HepG2 (cell line): ENCODE measurements at regions not wholly inside any gene's neighbourhood (a gene's known extent, or its start where the extent isn't known, plus 50 kb on each side); places are given as distances from the start of the nearest gene placed in this dataset.

ENCODE experiments used
- ATAC-seq: fragments of 200-7000 bp; cut with Tn5 transposase; 3 replicates; pipeline ENCODE4 v1.9.1; 2020; ENCODE audit warnings: mild to moderate bottlenecking, moderate library complexity
- BruUV-seq: library from RNA; stranded (reverse); fragments of 400-500 nt; replicated peaks from 2 replicates; lab custom pipeline; 2021; lab: Mats Ljungman, UMichigan
- CTCF ChIA-PET: fragments of 300-600 bp; formaldehyde crosslinking; extraction: SDS; loops from one replicate; lab custom pipeline; 2021; ENCODE audit warnings: low total read pairs, inconsistent platforms, low intra/inter-chr PET ratio; lab: Yijun Ruan, JAX
- POLR2A ChIA-PET: fragments of 350-600 bp; sonication (Branson Sonifier 250); formaldehyde crosslinking; loops from one replicate; lab custom pipeline; 2020; ENCODE audit warnings: antibody characterized with exemption, inconsistent platforms; lab: Yijun Ruan, JAX
- DNase-seq: peaks from one replicate; pipeline ENCODE4 v3.0.0-alpha.2; 2015; ENCODE audit warnings: low spot score
- FAIRE-seq: peaks from 3 replicates; lab custom pipeline; 2011; peaks lifted over from hg19 to GRCh38; lab: Jason Lieb, UNC
- H2AFZ ChIP-seq: one replicate; pipeline ENCODE4 v1.6.1; 2011; ENCODE audit warnings: low read length, inconsistent platforms
- H3K27ac ChIP-seq: fragments of 300-600 bp; 3 replicates; pipeline ENCODE4 v1.8.0; 2011; ENCODE audit warnings: mixed run types, mild to moderate bottlenecking, mixed read lengths, low read length, inconsistent platforms; ENCODE audit not compliant: insufficient read depth; ENCODE audit errors: extremely low read length
- H3K27me3 ChIP-seq, 2 experiments: fragments of 200-600 bp in 1 of 2; 2 replicates in 1 of 2; 3 replicates in 1 of 2; pipeline versions ENCODE4 v1.6.0 to v1.8.0; 2011; ENCODE audit warnings: low read length in 2 of 2, mild to moderate bottlenecking in 2 of 2, moderate library complexity in 2 of 2, inconsistent platforms in 1 of 2; ENCODE audit not compliant: insufficient read depth in 2 of 2, control insufficient read depth in 1 of 2
- H3K36me3 ChIP-seq, 2 experiments: fragments of 200-600 bp in 1 of 2; replicated peaks in 1 of 2; 2 replicates in 1 of 2; 3 replicates in 1 of 2; pipeline versions ENCODE4 v1.5.1 to v1.8.0; 2011; ENCODE audit warnings: low read length in 2 of 2, inconsistent platforms in 1 of 2; ENCODE audit not compliant: insufficient read depth in 2 of 2, control insufficient read depth in 1 of 2
- H3K4me1 ChIP-seq: 2 replicates; pipeline ENCODE4 v1.5.1; 2012; ENCODE audit warnings: low read length, inconsistent platforms; ENCODE audit not compliant: insufficient read depth
- H3K4me2 ChIP-seq: 2 replicates; pipeline ENCODE4 v1.6.0; 2011; ENCODE audit warnings: low read depth, low read length, inconsistent platforms
- H3K4me3 ChIP-seq, 3 experiments: fragments of 200-600 bp in 1 of 3; sonication (generic), shearing (Covaris generic) in 1 of 3; replicated peaks in 1 of 3; 2 replicates each; pipeline ENCODE4 v1.5.1; 2011 to 2016; ENCODE audit warnings: low read length in 3 of 3, inconsistent platforms in 2 of 3, low read depth in 2 of 3, mild to moderate bottlenecking in 2 of 3, control low read depth in 1 of 3, mixed read lengths in 1 of 3; ENCODE audit not compliant: insufficient read depth in 1 of 3
- H3K79me2 ChIP-seq: one replicate; pipeline ENCODE4 v1.6.1; 2011; ENCODE audit warnings: low read length, inconsistent platforms; ENCODE audit not compliant: insufficient read depth
- H3K9ac ChIP-seq: 2 replicates; pipeline ENCODE4 v1.6.0; 2011; ENCODE audit warnings: mild to moderate bottlenecking, low read depth, low read length, inconsistent platforms; ENCODE audit not compliant: insufficient read depth
- H3K9me3 ChIP-seq: 2 replicates; pipeline ENCODE4 v1.5.1; 2012; ENCODE audit warnings: mild to moderate bottlenecking, low read length
- H4K20me1 ChIP-seq: 2 replicates; pipeline ENCODE4 v1.6.0; 2011; ENCODE audit warnings: inconsistent platforms, mild to moderate bottlenecking, low read length, moderate library complexity; ENCODE audit not compliant: insufficient read depth
- ATF7-NPFF ChIP-seq: sonication (generic); formaldehyde crosslinking; IDR thresholded peaks from 2 replicates; pipeline ENCODE4 v1.8.1; 2023; ENCODE audit warnings: mild to moderate bottlenecking, low read depth, missing genetic modification reagents, moderate library complexity
- ETV6 ChIP-seq: sonication (generic); formaldehyde crosslinking; conservative IDR thresholded peaks from 2 replicates; pipeline ENCODE4 v1.4.0; 2020; ENCODE audit warnings: missing genetic modification reagents
- GZF1 ChIP-seq: sonication (generic); formaldehyde crosslinking; IDR thresholded peaks from 2 replicates; pipeline ENCODE4 v1.5.1; 2020; ENCODE audit warnings: mild to moderate bottlenecking, missing genetic modification reagents
- HNF4A ChIP-seq: sonication (generic); formaldehyde crosslinking; IDR thresholded peaks from 2 replicates; pipeline ENCODE4 v1.4.0; 2020; ENCODE audit warnings: missing genetic modification reagents
- MEIS2 ChIP-seq: sonication (generic); formaldehyde crosslinking; IDR thresholded peaks from 2 replicates; pipeline ENCODE4 v1.9.0; 2021; ENCODE audit warnings: mild to moderate bottlenecking, missing genetic modification reagents
- MTF2 ChIP-seq: sonication (generic); formaldehyde crosslinking; IDR thresholded peaks from 2 replicates; pipeline ENCODE4 v1.5.0; 2020; ENCODE audit warnings: missing genetic modification reagents, borderline replicate concordance
- NONO ChIP-seq, 2 experiments: fragments of 450-650 bp in 1 of 2; sonication (generic) in 1 of 2; formaldehyde crosslinking in 1 of 2; IDR thresholded peaks in 1 of 2; conservative IDR thresholded peaks in 1 of 2; 2 replicates each; pipeline versions ENCODE4 v1.6.1 to v1.8.0; 2017 to 2022; ENCODE audit warnings: mild to moderate bottlenecking in 1 of 2, missing genetic modification reagents in 1 of 2, moderate library complexity in 1 of 2
- PTBP1 ChIP-seq: fragments of 200-400 bp; formaldehyde crosslinking; IDR thresholded peaks from 2 replicates; pipeline ENCODE4 v1.6.1; 2018; ENCODE audit warnings: low read length, low read depth; ENCODE audit not compliant: poor library complexity, severe bottlenecking
- RAD51 ChIP-seq: fragments of 450-650 bp; IDR thresholded peaks from 2 replicates; pipeline ENCODE4 v1.6.1; 2016; ENCODE audit warnings: borderline replicate concordance
- ZFP36L2 ChIP-seq: sonication (generic); formaldehyde crosslinking; IDR thresholded peaks from 2 replicates; pipeline ENCODE4 v1.4.0; 2020; ENCODE audit warnings: missing genetic modification reagents
- ZNF30 ChIP-seq: sonication (generic); formaldehyde crosslinking; IDR thresholded peaks from 2 replicates; pipeline ENCODE4 v1.5.0; 2020; ENCODE audit warnings: mild to moderate bottlenecking, missing genetic modification reagents
- ZNF343 ChIP-seq: sonication (generic); formaldehyde crosslinking; IDR thresholded peaks from 2 replicates; pipeline ENCODE4 v1.4.0; 2020; ENCODE audit warnings: mild to moderate bottlenecking, missing genetic modification reagents
- ZNF468 ChIP-seq: sonication (generic); formaldehyde crosslinking; IDR thresholded peaks from 2 replicates; pipeline ENCODE4 v1.8.0; 2022; ENCODE audit warnings: mild to moderate bottlenecking, moderate library complexity, missing genetic modification reagents
- ZNF589 ChIP-seq: sonication (generic); formaldehyde crosslinking; conservative IDR thresholded peaks from 2 replicates; pipeline ENCODE4 v1.8.0; 2022; ENCODE audit warnings: mild to moderate bottlenecking, moderate library complexity, missing genetic modification reagents
- ZNF644 ChIP-seq: IDR thresholded peaks from 2 replicates; pipeline ENCODE4 v1.6.1; 2016; ENCODE audit warnings: low read depth
- WGBS: methylation state at CpG from one replicate; pipeline ENCODE4 v1.1.6; 2017; ENCODE audit warnings: low lambda C conversion rate; 5-methylcytosine and 5-hydroxymethylcytosine counted together
- in situ Hi-C: cut with HindIII; loops from 2 replicates; pipeline ENCODE4 v1.10.0; 2017; ENCODE audit warnings: low pct_unique_long_range_greater_than_20kb; ENCODE audit not compliant: extremely low pct_ligation_motif_present
- intact Hi-C: fragments of 100-400 bp; cut with micrococcal nuclease; formaldehyde crosslinking; loops from one replicate; pipeline ENCODE4 v1.10.0; 2022; ENCODE audit not compliant: unreplicated experiment
- TF ChIP-seq, protein P1 (sequence below), 2 experiments: sonication (generic) in 1 of 2; formaldehyde crosslinking in 1 of 2; IDR thresholded peaks; 2 replicates each; pipeline versions ENCODE4 v1.4.0 to v1.6.1; 2016 to 2020; ENCODE audit warnings: borderline replicate concordance in 1 of 2, low read depth in 1 of 2, mild to moderate bottlenecking in 1 of 2, missing genetic modification reagents in 1 of 2
- TF ChIP-seq, protein P2 (sequence below): sonication (generic); formaldehyde crosslinking; IDR thresholded peaks from 2 replicates; pipeline ENCODE4 v1.4.0; 2020; ENCODE audit warnings: missing genetic modification reagents
- TF ChIP-seq, protein P3 (sequence below): sonication (generic); formaldehyde crosslinking; IDR thresholded peaks from 2 replicates; pipeline ENCODE4 v1.4.0; 2020; ENCODE audit warnings: missing genetic modification reagents

DNA sequence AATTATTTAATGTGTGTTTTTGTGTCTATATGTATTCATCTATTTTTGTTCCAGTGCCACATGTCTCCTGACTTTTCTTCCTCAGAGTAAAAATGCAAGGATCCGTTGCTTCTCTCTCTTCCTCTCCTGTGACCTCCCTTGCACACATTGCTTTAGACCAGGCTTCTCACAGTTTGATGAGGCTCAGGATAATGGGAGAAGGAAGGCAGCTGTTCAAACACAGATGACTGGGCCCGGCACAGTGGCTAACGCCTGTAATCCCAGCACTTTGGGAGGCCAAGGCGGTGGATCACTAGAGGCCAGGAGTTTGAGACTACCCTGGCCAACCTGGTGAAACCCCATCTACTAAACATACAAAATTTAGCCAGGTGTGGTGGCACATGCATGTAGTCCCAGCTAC, 241.9 kb downstream of the SAMD5 start (continued):
- TF ChIP-seq, protein P1, sequence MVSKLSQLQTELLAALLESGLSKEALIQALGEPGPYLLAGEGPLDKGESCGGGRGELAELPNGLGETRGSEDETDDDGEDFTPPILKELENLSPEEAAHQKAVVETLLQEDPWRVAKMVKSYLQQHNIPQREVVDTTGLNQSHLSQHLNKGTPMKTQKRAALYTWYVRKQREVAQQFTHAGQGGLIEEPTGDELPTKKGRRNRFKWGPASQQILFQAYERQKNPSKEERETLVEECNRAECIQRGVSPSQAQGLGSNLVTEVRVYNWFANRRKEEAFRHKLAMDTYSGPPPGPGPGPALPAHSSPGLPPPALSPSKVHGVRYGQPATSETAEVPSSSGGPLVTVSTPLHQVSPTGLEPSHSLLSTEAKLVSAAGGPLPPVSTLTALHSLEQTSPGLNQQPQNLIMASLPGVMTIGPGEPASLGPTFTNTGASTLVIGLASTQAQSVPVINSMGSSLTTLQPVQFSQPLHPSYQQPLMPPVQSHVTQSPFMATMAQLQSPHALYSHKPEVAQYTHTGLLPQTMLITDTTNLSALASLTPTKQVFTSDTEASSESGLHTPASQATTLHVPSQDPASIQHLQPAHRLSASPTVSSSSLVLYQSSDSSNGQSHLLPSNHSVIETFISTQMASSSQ (IDR thresholded peaks at IDR 0.05; ENCODE audit: low read depth): no peak
- TF ChIP-seq, protein P1 (CRISPR knock-in tag; IDR thresholded peaks at IDR 0.05; ENCODE audit: borderline replicate concordance): no peak
- no peak for TF ChIP-seq ZFP36L2 (CRISPR knock-in tag)
- TF ChIP-seq HNF4A: no peak
- TF ChIP-seq MTF2 (CRISPR knock-in tag): no peak
- TF ChIP-seq, protein P2, sequence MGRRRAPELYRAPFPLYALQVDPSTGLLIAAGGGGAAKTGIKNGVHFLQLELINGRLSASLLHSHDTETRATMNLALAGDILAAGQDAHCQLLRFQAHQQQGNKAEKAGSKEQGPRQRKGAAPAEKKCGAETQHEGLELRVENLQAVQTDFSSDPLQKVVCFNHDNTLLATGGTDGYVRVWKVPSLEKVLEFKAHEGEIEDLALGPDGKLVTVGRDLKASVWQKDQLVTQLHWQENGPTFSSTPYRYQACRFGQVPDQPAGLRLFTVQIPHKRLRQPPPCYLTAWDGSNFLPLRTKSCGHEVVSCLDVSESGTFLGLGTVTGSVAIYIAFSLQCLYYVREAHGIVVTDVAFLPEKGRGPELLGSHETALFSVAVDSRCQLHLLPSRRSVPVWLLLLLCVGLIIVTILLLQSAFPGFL (CRISPR knock-in tag): no peak
- TF ChIP-seq RAD51: no peak
- TF ChIP-seq, all 625 proteins: peak for 0

DNA sequence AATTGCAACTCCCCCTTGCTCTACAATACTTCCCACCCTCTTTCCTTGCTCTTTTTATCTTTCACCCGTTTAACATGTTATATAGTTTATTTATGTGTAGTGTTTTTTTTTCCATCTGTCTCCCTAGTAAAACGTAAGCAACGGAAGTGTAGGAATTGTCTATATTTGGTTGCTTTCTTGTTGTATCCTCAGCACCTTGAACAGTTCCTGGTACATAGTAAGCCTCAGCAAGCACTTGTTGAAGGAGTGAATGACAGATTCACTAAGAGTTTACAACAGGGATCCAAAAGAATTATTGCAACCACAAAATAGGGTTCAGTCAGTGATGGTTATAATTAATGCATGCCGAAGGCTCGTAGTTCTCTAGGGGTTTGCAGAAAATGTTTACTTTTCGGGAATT, 242.7 kb downstream of the SAMD5 start:
- no peak overlapping the region for H3K4me3 ChIP-seq
- H3K79me2 ChIP-seq: no peaks in the 10 kb centered on the region
- no peak for DNase-seq
- no peak overlapping the region for H3K4me2 ChIP-seq
- H2AFZ ChIP-seq: no peak overlapping the region
- CTCF ChIA-PET: no interaction called here
- FAIRE-seq: no peak
- in situ Hi-C loops: no loop called here
- peaks cover 9% of the 10 kb centered on the region; the same call in 1 of the 2 replicates for H3K4me1 ChIP-seq
- POLR2A ChIA-PET: no interaction called here
- intact Hi-C loops: no loop called here
- H4K20me1 ChIP-seq: no peaks in the 10 kb centered on the region
- no peaks in the 10 kb centered on the region for H3K36me3 ChIP-seq
- 41% methylated on average over 6 of the region's 6 CpGs for WGBS
- ATAC-seq: no peak
- BruUV-seq: no TSS peak
- no peaks in the 10 kb centered on the region for H3K9me3 ChIP-seq
- H3K27me3 ChIP-seq: no peaks in the 10 kb centered on the region
- H3K27ac ChIP-seq: no peak overlapping the region
- no peak overlapping the region for H3K9ac ChIP-seq
- TF ChIP-seq ATF7-NPFF (no peak), MEIS2 (CRISPR knock-in tag) (no peak), GZF1 (CRISPR knock-in tag) (no peak), NONO (IDR thresholded peaks at IDR 0.05) (no peak), NONO (CRISPR knock-in tag; conservative IDR thresholded peaks at IDR 0.05) (no peak), ETV6 (CRISPR knock-in tag) (no peak), ZNF589 (no peak), ZNF644 (CRISPR knock-in tag) (no peak), ZNF343 (CRISPR knock-in tag) (no peak), ZNF30 (CRISPR knock-in tag) (no peak), PTBP1 (no peak), ZNF468 (CRISPR knock-in tag) (no peak)
- TF ChIP-seq, protein P3, sequence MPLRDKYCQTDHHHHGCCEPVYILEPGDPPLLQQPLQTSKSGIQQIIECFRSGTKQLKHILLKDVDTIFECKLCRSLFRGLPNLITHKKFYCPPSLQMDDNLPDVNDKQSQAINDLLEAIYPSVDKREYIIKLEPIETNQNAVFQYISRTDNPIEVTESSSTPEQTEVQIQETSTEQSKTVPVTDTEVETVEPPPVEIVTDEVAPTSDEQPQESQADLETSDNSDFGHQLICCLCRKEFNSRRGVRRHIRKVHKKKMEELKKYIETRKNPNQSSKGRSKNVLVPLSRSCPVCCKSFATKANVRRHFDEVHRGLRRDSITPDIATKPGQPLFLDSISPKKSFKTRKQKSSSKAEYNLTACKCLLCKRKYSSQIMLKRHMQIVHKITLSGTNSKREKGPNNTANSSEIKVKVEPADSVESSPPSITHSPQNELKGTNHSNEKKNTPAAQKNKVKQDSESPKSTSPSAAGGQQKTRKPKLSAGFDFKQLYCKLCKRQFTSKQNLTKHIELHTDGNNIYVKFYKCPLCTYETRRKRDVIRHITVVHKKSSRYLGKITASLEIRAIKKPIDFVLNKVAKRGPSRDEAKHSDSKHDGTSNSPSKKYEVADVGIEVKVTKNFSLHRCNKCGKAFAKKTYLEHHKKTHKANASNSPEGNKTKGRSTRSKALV: no peak
